ENCODE measurements at regions not wholly inside any gene's neighbourhood (a gene's known extent, or its start where the extent isn't known, plus 50 kb on each side); places are given as distances from the start of the nearest gene placed in this dataset.

- TF ChIP-seq CTCF (IDR thresholded peaks at IDR 0.05) (no peak), RFX5 (IDR thresholded peaks at IDR 0.05) (no peak), RARB (CRISPR knock-in tag; IDR thresholded peaks at IDR 0.05) (no peak), SMC3 (IDR thresholded peaks at IDR 0.05) (no peak), MYC (IDR thresholded peaks at IDR 0.05; ENCODE audit: borderline replicate concordance, low read length) (no peak), PHF8 (IDR thresholded peaks at IDR 0.05; ENCODE audit: borderline replicate concordance, low read depth) (no peak), POLR2A (IDR thresholded peaks at IDR 0.05; ENCODE audit: low read length) (no peak), USF2 (IDR thresholded peaks at IDR 0.05) (no peak), JUNB (IDR thresholded peaks at IDR 0.05) (no peak)
These were observed 176.5 kb upstream of the RALGAPA2 start for GRCh38 chr20:20888936-20889335.
